AG10803 (cell line): ENCODE measurements at regions not wholly inside any gene's neighbourhood (a gene's known extent, or its start where the extent isn't known, plus 50 kb on each side); places are given as distances from the start of the nearest gene placed in this dataset.

ENCODE experiments used
- DNase-seq: peaks from one replicate; pipeline ENCODE4 v3.0.0; 2010; ENCODE audit warnings: low read depth
- H3K4me3 ChIP-seq: 2 replicates; pipeline ENCODE4 v1.5.1; 2011; ENCODE audit warnings: mild to moderate bottlenecking, low read length, control low read depth
- CTCF ChIP-seq: conservative IDR thresholded peaks from 2 replicates; pipeline ENCODE4 v1.5.1; 2011; ENCODE audit warnings: mild to moderate bottlenecking, low read length, control low read depth, inconsistent platforms

DNA sequence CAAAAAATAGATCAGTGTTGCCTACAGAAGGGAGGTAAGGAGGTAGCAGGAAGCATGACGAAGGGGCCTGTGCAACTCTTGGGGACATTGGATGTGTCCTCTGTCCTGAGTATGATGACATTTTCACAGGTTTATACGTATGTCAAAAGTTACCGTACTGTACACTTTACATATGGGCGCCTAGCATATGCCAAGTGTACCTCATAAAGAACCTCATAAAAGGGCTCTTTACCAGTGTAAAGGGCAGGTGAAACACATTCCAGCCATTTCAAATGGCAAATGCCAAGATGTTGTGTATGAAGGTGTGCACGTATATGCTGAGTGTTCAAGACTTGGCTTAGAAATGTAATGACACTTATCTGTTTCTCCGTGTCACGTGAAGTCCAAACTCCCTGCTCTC lies 573.4 kb downstream of the EFNB2 start:
- no peak for TF ChIP-seq CTCF
- no peak overlapping the region for H3K4me3 ChIP-seq
- no peak for DNase-seq

DNA sequence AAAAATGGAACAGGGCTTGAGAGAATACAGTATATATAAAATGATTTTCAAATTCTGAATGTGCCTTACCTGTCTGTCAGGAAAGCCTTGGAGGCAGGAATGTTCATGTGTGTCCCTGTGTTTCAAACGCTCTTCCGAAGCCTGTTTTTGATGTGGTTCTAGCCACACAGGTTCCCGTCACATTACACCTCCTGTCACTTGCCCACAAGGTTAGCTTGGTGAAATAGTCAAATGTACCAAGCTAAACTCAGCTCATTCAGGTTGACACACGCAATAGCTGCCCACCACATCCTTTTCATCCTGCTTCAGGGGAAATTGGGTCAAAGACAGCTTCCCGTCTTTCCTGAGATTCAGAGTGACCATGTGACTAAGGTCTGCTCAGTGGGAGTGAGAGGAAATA lies 574.0 kb downstream of the EFNB2 start:
- no peak for TF ChIP-seq CTCF
- no peak for DNase-seq
- H3K4me3 ChIP-seq: no peak overlapping the region

DNA sequence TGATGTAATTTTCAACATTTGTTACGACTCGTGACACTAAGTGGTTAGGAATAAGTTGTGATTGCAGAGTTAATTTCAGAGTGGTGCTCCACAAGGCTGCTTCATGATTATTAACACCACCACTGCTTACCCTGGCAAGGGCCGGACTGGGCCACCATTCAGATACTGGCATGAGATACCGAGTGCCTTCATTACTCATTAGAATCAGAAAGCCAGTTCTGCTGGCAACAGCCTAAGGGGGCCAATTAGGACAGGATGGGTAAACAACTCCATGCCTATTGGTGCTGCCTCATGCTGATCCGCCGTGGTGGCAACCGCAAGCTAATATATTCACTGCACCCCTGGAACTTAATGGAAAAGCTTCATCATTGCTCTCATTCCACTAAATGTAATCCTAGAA lies 575.1 kb downstream of the EFNB2 start:
- no peak for TF ChIP-seq CTCF
- H3K4me3 ChIP-seq: no peak overlapping the region
- DNase-seq: no peak

DNA sequence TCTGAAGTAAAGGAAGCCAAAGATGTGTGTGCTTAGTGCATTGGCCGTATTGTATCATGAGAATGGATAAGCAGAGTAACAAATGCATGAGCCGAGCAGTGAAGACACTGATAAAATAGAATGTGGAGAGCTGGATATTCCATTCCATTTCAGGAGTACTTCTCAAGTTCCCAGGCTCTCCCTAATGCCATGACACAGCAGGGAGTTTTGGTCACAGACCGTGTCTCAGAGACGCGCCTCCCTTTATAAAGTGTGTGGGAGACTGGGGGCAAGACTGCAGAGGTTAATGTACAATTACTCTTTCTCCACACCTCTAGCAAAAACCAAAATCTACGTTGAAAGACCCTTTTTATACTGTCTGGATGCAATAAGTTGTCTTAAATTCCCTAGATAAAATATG lies 575.6 kb downstream of the EFNB2 start:
- H3K4me3 ChIP-seq: no peak overlapping the region
- DNase-seq: no peak
- TF ChIP-seq CTCF: no peak

DNA sequence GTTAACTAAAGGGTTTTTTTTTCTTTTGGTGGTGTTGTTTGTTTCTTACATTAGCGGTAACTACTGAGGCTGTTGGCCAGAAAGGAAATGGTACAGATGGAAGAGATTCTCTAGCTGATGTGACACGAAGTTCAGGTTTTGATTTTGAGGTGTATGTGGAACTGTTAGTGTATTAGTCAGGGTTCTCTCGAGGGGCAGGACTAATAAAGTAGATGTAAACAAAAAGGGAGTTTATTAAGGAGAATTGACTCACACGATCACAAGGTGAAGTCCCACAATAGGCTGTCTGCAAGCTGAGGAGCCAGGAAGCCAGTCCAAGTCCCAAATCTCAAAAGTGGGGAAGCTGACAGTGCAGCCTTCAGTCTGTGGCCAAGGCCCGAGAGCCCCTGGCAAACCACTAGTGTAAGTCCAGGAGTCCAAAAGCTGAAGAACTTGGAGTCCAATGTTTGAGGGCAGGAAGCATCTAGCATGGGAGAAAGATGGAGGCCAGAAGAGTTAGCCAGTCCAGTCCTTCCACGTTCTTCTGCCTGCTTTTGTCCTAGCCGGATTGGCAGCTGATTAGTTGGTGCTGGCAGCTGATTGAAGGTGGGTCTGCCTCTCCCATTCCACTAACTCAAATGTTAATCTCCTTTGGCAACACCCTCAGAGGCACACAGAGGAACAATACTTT lies 577.6 kb downstream of the EFNB2 start:
- TF ChIP-seq CTCF: no peak
- H3K4me3 ChIP-seq: no peak overlapping the region
- no peak for DNase-seq

GRCh38 chr13:105956921-105957320 lies 578.5 kb downstream of the EFNB2 start:
- H3K4me3 ChIP-seq: no peak overlapping the region
- DNase-seq: no peak
- no peak for TF ChIP-seq CTCF

- no peak for TF ChIP-seq CTCF
- DNase-seq: no peak
Measured at GRCh38 chr13:105952973-105953290, 582.5 kb downstream of the EFNB2 start.

More at GRCh38 chr13:105952973-105953290, 582.5 kb downstream of the EFNB2 start:
- H3K4me3 ChIP-seq: no peak overlapping the region
